Liver (tissue), 3 donors: ENCODE measurements at regions not wholly inside any gene's neighbourhood (a gene's known extent, or its start where the extent isn't known, plus 50 kb on each side); places are given as distances from the start of the nearest gene placed in this dataset.

Experiments
- EGR1 ChIP-seq, 2 donors: IDR thresholded peaks; 2 replicates each; pipeline ENCODE4 v1.6.1; 2016 to 2018; ENCODE audit warnings: antibody characterized with exemption in 2 of 2, low read depth in 2 of 2
- FOXA1 ChIP-seq: IDR thresholded peaks from 2 replicates; pipeline ENCODE4 v1.6.1; 2016; ENCODE audit warnings: antibody characterized with exemption
- GABPA ChIP-seq, 2 donors: IDR thresholded peaks in 1 of 2; conservative IDR thresholded peaks in 1 of 2; 2 replicates each; pipeline ENCODE4 v1.6.1; 2016; ENCODE audit warnings: antibody characterized with exemption in 2 of 2, mild to moderate bottlenecking in 1 of 2, moderate library complexity in 1 of 2
- HNF4G ChIP-seq: IDR thresholded peaks from 2 replicates; pipeline ENCODE4 v1.6.1; 2016; ENCODE audit warnings: antibody characterized with exemption
- JUND ChIP-seq, 2 donors: IDR thresholded peaks; 2 replicates each; pipeline ENCODE4 v1.6.1; 2016; ENCODE audit warnings: antibody characterized with exemption in 2 of 2
- NR2F2 ChIP-seq: IDR thresholded peaks from 2 replicates; pipeline ENCODE4 v1.6.1; 2016; ENCODE audit warnings: antibody characterized with exemption
- RAD21 ChIP-seq, 2 donors: IDR thresholded peaks; 2 replicates each; pipeline ENCODE4 v1.6.1; 2016; ENCODE audit warnings: antibody characterized with exemption in 2 of 2, mild to moderate bottlenecking in 2 of 2
- SP1 ChIP-seq: IDR thresholded peaks from 2 replicates; pipeline ENCODE4 v1.6.1; 2018; ENCODE audit warnings: antibody characterized with exemption, mild to moderate bottlenecking
- TAF1 ChIP-seq: conservative IDR thresholded peaks from 2 replicates; pipeline ENCODE4 v1.6.1; 2016; ENCODE audit warnings: antibody characterized with exemption, mild to moderate bottlenecking
- YY1 ChIP-seq: IDR thresholded peaks from 2 replicates; pipeline ENCODE4 v1.6.1; 2016; ENCODE audit warnings: antibody characterized with exemption, mild to moderate bottlenecking
- TF ChIP-seq, protein P1 (sequence below): fragments of 150-350 bp; IDR thresholded peaks from 2 replicates; pipeline ENCODE4 v1.5.1; 2017; ENCODE audit warnings: improper control_type of control experiment, low read depth, low read length; ENCODE audit not compliant: missing input control
- TF ChIP-seq, protein P2 (sequence below): IDR thresholded peaks from 2 replicates; pipeline ENCODE4 v1.6.1; 2016; ENCODE audit warnings: antibody characterized with exemption
- TF ChIP-seq, protein P3 (sequence below): IDR thresholded peaks from 2 replicates; pipeline ENCODE4 v1.6.1; 2016; ENCODE audit warnings: antibody characterized with exemption
- TF ChIP-seq, protein P4 (sequence below): IDR thresholded peaks from 2 replicates; pipeline ENCODE4 v1.6.1; 2016; ENCODE audit warnings: antibody characterized with exemption, mild to moderate bottlenecking
- donor health status: healthy.
- donor health status: healthy.

- TF ChIP-seq, protein P1, sequence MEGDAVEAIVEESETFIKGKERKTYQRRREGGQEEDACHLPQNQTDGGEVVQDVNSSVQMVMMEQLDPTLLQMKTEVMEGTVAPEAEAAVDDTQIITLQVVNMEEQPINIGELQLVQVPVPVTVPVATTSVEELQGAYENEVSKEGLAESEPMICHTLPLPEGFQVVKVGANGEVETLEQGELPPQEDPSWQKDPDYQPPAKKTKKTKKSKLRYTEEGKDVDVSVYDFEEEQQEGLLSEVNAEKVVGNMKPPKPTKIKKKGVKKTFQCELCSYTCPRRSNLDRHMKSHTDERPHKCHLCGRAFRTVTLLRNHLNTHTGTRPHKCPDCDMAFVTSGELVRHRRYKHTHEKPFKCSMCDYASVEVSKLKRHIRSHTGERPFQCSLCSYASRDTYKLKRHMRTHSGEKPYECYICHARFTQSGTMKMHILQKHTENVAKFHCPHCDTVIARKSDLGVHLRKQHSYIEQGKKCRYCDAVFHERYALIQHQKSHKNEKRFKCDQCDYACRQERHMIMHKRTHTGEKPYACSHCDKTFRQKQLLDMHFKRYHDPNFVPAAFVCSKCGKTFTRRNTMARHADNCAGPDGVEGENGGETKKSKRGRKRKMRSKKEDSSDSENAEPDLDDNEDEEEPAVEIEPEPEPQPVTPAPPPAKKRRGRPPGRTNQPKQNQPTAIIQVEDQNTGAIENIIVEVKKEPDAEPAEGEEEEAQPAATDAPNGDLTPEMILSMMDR, result no peak
- TF ChIP-seq FOXA1 (no peak), RAD21 (IDR thresholded peaks at IDR 0.05) (no peak), YY1 (no peak), GABPA (IDR thresholded peaks at IDR 0.05 in 1 of 2, conservative IDR thresholded peaks at IDR 0.05 in 1 of 2) (no peak), TAF1 (no peak), HNF4G (no peak), SP1 (no peak), JUND (IDR thresholded peaks at IDR 0.05) (no peak), NR2F2 (no peak), EGR1 (IDR thresholded peaks at IDR 0.05; ENCODE audit: low read depth in 2 of 2) (no peak)
- TF ChIP-seq, protein P2, sequence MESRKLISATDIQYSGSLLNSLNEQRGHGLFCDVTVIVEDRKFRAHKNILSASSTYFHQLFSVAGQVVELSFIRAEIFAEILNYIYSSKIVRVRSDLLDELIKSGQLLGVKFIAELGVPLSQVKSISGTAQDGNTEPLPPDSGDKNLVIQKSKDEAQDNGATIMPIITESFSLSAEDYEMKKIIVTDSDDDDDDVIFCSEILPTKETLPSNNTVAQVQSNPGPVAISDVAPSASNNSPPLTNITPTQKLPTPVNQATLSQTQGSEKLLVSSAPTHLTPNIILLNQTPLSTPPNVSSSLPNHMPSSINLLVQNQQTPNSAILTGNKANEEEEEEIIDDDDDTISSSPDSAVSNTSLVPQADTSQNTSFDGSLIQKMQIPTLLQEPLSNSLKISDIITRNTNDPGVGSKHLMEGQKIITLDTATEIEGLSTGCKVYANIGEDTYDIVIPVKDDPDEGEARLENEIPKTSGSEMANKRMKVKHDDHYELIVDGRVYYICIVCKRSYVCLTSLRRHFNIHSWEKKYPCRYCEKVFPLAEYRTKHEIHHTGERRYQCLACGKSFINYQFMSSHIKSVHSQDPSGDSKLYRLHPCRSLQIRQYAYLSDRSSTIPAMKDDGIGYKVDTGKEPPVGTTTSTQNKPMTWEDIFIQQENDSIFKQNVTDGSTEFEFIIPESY, result no peak
- TF ChIP-seq, protein P3, sequence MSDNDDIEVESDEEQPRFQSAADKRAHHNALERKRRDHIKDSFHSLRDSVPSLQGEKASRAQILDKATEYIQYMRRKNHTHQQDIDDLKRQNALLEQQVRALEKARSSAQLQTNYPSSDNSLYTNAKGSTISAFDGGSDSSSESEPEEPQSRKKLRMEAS, result no peak
- TF ChIP-seq, protein P4, sequence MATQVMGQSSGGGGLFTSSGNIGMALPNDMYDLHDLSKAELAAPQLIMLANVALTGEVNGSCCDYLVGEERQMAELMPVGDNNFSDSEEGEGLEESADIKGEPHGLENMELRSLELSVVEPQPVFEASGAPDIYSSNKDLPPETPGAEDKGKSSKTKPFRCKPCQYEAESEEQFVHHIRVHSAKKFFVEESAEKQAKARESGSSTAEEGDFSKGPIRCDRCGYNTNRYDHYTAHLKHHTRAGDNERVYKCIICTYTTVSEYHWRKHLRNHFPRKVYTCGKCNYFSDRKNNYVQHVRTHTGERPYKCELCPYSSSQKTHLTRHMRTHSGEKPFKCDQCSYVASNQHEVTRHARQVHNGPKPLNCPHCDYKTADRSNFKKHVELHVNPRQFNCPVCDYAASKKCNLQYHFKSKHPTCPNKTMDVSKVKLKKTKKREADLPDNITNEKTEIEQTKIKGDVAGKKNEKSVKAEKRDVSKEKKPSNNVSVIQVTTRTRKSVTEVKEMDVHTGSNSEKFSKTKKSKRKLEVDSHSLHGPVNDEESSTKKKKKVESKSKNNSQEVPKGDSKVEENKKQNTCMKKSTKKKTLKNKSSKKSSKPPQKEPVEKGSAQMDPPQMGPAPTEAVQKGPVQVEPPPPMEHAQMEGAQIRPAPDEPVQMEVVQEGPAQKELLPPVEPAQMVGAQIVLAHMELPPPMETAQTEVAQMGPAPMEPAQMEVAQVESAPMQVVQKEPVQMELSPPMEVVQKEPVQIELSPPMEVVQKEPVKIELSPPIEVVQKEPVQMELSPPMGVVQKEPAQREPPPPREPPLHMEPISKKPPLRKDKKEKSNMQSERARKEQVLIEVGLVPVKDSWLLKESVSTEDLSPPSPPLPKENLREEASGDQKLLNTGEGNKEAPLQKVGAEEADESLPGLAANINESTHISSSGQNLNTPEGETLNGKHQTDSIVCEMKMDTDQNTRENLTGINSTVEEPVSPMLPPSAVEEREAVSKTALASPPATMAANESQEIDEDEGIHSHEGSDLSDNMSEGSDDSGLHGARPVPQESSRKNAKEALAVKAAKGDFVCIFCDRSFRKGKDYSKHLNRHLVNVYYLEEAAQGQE, result no peak
Measured at GRCh38 chrX:35743331-35743730, 54.8 kb upstream of the MAGEB16 start.
